GM23248 (cell line): ENCODE measurements at regions not wholly inside any gene's neighbourhood (a gene's known extent, or its start where the extent isn't known, plus 50 kb on each side); places are given as distances from the start of the nearest gene placed in this dataset.

Experiments
- EZH2 ChIP-seq: fragments of 200-600 bp; sonication (generic); IDR thresholded peaks from 2 replicates; pipeline ENCODE4 v1.6.1; 2018; ENCODE audit warnings: antibody characterized with exemption, mild to moderate bottlenecking; ENCODE audit not compliant: insufficient read depth, poor library complexity, severe bottlenecking
- EZH2phosphoT487 ChIP-seq: fragments of 200-600 bp; sonication (generic); IDR thresholded peaks from 2 replicates; pipeline ENCODE4 v1.6.1; 2018; ENCODE audit warnings: antibody characterized with exemption, moderate library complexity, mild to moderate bottlenecking, low read depth; ENCODE audit not compliant: insufficient read depth

DNA sequence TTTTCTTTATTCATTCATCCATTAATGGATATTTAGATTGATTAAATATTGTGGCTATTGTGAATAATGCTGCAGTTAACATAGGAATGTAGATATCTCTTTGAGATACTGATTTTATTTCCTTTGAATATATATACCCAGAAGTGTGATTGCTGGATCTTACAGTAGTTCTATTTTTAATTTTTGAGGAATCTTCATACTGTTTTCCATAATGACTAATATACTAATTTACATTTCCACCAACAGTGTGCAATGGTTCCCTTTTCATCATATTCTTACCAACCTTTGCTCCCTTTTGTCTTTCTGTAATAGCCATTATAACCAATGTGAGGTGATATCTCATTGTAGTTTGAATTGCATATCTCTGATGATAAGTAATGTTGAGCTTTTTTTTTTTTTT lies 106.3 kb downstream of the OTOL1 start:
- TF ChIP-seq EZH2 (no peak), EZH2phosphoT487 (no peak)
